Daoy (cell line): ENCODE measurements at regions not wholly inside any gene's neighbourhood (a gene's known extent, or its start where the extent isn't known, plus 50 kb on each side); places are given as distances from the start of the nearest gene placed in this dataset.
A peak's percentile ranks its signal among the peaks of the same experiment; 100 is the strongest.

Experiments
- DNase-seq: peaks from one replicate; pipeline ENCODE4 v3.0.0-alpha.2; 2015; ENCODE audit warnings: low read depth

DNA sequence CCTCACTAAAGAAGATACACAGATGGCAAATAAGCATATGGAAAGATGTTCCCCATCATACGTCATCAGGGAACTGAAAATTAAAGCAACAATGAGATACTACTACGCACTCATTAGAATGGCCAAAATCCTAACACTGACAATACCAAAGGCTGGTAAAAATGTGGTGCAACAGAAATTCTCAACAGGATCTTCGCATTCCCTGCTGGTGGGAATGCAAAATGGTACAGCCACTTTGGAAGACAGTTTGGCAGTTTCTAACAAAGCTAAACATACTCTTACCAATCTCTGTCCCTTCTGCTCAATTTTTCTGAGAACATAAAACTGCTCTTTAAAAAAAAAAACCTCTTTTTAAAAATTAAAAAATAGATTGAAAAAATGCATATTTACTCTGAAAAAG is 300.2 kb downstream of the FBXW7 start:
- no peak for DNase-seq

DNA sequence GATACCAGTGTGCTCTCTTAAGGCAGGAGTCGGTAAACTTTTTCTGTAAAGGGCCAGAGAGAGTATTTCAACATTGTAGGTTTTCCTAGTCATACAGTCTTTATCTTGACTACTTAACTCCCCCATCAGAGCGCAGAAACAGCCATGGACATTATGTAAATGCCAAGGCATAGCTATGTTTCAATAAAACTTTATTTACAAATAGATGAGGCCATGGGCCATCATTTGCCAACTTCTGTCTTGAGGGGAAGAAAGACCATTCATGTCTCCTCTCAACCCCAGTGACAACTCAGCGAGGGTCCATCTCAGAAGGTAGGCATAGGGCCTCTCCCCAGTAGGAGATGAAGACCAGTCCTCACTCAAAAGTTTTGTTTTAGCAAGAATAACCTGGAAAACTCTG is 301.3 kb downstream of the FBXW7 start:
- no peak for DNase-seq

DNA sequence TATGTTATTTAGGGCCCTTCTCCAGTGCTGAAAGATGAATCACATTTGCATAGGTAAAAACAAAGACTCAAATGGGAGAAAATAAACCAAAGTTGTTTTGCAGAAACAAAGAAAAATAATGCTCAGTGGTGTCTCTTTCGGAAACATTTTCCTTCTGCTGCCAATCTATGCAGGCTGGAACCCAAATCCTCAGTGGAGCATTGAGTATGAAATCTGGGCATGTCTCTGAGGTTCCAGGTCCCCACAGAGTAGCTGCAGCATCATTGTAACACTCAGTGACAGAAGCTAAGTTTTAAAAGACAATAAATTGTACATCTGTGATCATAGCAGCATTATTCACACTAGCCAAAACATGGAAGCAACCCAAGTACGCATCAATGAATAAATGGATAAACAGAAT is 303.6 kb downstream of the FBXW7 start:
- no peak for DNase-seq

DNA sequence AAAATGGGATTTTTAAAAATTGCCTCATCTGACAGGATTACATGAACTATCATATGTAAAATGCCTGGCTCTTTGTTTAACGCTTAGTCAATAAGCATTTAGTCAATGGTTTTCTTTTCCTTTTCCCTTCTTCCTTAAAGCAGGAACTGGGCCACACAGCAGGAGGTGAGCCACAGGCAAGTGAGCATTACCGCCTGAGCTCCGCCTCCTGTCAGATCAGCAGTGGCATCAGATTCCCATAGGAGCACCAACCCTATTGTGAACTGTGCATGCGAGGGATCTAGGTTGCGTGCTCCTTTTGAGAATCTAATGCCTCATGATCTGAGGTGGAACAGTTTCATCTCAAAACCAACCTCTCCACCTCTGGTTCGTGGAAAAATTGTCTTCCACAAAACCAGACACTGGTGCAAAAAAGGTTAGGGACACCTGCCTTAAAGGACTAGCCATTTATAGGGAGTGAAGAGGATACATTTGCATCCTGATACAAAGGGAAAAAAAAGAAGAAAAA is 306.1 kb downstream of the FBXW7 start:
- DNase-seq, result peak; percentile 36

DNA sequence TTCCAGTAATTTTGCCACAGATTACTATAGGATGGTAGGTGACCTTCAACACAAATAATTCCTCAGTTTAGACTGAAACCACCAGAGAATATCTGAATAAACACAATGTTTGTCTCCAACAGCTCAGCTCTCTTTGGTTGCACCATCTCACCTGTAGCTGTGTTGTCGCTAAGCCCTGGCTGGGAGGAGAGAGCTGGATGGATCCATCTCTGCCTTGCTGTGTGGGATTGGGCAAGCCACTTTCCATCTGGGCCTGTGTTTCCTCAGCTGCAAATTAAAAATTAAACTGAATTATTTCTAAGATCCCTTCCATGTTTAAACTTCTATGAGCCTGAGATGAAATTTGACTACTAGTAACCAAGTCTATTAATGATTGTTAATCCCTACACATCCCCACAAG is 310.2 kb downstream of the FBXW7 start:
- DNase-seq, result no peak

DNA sequence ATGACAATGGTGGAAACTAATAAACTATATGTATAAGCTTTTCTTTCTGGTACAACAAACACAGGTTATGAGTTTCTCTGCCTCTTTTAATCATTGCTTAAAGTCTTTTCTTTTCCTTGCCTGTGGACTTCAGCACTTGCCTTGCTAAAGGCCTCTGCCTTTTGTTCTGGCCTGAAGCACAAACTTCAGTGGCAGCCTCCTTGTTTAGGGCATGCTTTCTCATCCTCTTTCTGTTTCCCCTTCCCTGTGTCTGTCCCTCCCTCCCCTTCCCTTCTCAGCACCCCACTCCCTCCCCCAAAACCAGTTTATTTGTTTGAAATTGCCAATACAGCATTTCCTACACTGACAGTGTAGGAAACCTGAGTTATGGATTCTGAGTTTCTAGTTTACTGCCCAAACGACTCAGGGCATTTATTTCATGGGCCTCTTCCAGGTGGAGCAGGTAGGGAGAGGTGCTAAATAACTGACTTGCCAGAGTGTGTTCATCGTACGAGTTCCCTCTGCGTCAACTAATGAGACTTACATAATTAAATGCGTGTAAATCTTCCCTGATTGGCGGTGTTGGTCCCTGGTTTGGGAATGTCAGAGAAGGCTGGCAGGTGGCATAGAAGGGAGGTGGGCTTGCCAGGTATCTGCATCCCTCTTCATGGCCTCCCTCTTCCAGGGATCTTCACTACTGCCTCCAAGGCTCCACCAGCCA is 311.0 kb downstream of the FBXW7 start:
- DNase-seq, result no peak

GRCh38 chr4:152224223-152224622 is 311.7 kb downstream of the FBXW7 start:
- no peak for DNase-seq

DNA sequence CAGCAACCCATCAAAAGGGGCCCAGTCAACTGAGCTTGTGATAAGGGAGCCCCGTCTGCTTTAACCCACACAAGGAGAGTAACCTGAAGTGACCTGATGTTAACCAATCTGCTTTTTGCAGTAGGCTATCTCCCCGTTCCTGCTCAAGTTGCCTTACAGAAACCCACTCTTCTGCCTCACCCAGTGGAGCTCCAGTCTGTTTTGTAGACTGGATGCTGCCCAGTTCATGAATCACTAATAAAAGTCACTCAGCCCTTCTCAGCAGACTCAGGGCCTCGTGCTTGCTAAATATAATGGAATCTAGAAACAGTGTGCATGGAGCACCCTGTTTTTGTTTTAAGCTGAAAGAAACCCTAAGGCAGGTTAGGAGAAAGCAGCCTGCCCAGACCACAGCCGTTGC is 312.3 kb downstream of the FBXW7 start:
- no peak for DNase-seq

DNA sequence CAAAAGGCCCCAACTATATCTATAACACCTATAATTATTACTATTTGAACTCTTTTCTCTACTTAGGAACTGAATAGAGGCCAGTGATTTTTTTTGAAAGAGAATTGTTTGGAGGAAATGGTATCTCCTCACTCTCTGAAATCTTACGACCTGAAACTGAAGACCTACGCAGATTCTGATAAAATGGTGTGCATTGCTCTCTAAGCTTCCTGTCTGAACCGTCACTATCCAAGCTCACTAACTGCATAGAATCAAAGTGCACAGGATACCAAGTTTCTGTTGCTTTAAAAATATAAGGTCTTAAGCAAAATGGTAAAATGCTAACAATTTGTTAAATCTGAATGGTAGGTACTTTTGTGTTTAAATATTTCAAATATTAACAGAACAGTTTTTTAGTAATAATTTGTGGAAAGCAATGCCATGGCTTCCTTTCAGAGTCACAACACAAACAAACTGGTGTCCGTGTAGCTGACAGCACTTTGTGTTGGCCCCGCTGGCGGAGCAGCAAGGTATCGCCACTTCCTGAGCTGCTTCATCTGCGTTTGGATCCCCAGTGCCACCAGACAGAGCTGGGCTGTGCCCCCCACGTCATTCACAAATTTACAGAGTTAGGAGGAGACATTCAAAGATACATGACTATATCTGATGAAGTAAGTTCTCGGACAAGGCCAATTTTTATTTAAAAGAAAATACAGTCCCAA is 313.9 kb downstream of the FBXW7 start:
- DNase-seq, result no peak

DNA sequence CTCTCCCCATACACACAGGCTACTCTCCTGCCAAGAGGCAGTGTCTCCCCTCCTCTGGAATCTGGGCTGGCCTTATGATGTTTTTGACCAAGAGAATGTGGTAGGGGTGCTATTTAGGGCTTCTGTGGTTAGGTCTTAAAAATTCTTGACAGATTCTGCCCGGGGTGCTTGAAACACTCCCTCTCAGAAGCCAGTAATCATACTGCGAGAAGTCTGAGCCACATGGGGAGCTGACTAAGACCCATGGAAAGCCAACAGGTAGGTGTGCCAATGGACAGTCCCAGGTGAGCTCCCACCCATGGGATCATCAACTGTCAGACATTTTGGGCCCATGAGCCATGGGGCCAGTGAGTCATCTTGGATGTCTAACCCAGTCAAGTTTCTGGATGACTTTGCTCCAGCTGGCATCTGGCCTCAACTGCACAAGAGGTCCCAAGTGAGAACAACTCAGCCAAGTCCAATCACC is 315.7 kb downstream of the FBXW7 start:
- peak; percentile 15 for DNase-seq

DNA sequence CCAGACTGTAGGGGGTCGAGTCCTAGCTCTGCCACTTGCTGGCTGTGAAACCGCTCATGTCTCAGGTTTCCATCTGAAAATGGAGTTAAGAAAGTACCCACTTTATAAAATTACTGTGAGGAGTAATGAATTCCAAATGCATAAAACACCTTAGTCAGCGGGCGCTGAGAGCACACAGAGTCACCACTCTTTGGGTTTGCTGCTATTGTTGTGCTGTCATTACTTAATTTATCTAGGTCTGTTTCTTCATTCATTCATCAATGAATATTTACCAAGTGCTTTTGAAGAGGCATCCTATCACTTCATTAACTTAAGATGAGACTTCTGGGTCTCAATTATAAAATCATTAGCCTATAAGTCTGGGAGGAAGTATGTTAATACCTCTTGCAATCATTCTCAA is 317.3 kb downstream of the FBXW7 start:
- no peak for DNase-seq

DNA sequence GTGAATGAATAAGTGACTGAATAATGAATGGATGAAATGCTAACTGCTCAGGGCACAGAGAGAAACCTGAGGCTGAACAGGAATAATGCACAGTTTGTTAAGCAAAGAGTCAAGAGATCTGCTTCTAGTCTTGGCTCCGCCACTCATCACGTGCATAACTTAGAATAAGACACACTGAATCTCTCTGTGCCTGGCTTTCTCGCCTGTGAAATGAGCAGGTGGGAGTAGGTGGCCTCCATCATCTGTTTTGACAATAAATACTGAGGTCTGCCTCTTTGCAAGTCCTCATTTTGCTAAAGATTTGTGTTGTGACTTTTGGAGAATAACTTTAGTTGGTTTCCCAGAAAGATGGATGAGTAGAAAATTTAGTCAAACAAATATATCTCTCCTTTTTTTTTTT is 318.0 kb downstream of the FBXW7 start:
- no peak for DNase-seq

DNA sequence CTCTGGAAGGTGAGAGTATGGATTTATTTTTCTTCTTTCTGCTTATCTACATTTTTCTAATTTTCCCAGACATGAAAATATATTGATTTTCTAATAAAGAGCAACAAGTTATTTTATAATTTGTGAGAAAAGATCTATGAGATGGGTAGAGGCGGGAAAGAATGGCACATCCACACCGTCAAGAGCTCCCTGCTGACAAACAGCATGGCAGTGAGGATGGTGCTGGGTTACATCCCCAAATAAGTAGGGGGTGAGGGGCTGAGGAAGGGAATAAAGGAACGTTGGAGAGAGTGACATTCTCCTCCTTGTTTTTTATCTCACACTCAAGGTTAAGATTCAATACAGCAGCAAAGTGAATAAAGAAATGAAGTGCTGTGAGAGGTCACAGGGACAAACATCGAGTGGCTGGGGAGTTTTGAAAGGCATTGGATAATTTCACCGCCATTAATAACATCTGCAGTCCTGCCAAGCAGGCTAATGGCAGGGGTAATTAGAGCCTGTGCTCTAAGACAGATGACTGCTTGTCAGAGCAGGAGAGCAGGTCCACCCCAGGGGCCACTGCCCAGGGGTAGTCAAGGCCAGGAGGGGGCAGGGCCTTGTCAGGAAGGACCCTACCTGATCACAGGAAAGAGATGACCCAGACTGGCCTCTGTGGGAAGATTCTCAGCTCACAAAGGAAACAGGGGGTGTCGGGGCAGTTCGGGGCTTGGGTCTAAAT is 323.8 kb downstream of the FBXW7 start:
- DNase-seq, result no peak

GRCh38 chr4:152209772-152210493 is 326.0 kb downstream of the FBXW7 start:
- no peak for DNase-seq

DNA sequence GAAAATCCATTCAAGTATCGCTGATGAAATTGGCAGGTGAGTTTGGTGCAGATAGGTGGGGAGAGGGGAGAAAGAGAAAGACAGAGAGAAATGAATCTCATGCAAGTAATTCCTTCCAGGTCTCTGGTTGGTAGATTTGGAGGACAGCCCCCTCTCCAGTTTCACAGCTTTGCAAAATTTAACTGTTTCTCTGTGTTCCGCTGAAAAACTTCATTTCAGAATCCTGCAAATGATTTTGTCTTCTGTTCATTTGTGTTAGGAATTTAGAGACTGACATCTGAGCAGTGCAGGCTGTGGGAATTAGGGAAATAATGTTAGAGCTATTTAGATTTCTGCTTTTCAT is 328.5 kb downstream of the FBXW7 start:
- no peak for DNase-seq

- DNase-seq, result no peak
Measured at GRCh38 chr4:152206646-152207377, 329.1 kb downstream of the FBXW7 start.

GRCh38 chr4:152206185-152206584 is 329.7 kb downstream of the FBXW7 start:
- DNase-seq, result no peak

DNA sequence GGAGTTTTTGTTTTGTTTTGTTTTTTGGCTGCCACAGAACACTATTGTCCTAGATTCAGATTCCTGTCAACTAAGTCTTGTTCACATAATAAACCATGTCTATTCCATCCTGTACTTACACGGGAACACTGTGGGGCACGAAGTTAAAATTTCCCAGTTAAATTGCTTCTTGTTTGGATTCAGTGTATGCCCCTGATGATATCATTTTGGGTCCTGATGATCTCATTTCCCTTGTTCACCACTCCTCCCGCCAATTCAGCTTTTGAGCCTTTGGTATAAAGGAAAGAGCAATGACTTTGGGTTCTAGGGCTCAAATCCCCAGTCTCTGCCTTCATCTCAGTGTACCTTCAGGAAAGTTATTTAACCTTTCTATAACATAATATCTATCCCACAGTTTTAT is 333.5 kb downstream of the FBXW7 start:
- DNase-seq, result peak; percentile 26

DNA sequence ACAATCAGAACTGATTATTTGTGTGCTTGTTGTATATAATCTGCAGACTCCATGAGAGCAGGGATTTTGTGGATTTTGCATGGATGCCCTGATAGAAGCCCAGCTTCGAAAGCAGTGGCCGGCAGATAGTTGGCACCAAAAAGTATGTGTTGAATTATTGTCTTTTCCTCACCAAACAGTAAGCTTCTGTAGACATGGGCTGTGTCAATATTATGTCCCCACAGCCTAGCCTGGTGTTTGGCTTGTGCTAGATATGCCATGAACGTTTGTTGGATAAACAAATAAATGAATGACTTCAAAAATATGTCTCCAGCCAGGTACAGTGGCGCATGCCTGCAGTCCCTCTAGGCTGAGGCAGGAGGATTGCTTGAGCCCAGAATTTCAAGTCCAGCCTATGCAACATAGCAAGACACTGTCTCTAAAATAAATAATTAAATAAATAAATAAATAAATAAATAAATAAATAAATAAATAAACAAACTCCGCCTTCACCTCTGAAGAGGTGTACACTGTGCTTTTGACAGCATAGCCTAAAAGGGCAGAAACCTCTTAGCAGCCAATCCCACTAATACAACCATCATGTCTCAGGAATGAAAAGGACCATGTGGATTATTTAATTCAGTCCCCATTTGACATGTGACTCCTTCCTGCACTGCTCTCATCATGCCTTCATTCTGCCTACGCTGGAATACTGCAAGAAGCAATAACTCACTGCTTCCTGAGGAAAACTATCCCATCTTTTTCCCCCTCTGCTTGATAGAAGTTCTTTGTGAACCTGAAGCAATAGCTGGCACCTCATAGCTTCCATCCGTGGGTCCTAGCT is 335.2 kb downstream of the FBXW7 start:
- no peak for DNase-seq

GRCh38 chr4:152197211-152197610 is 338.7 kb downstream of the FBXW7 start:
- no peak for DNase-seq

- no peak for DNase-seq
Measured at GRCh38 chr4:152195888-152196287, 340.0 kb downstream of the FBXW7 start.
